Esophagus (tissue), 2 donors: ENCODE measurements at regions not wholly inside any gene's neighbourhood (a gene's known extent, or its start where the extent isn't known, plus 50 kb on each side); places are given as distances from the start of the nearest gene placed in this dataset.
"Not testable (repeated sequence)": the region's sequence is repeated elsewhere in the genome, so short reads cannot be mapped to it uniquely, and the experiment has no call there.

Source experiments
- H3K27ac ChIP-seq, 2 donors: one replicate each; pipeline ENCODE4 v1.5.1; 2013; ENCODE audit warnings: low read depth in 2 of 2, mild to moderate bottlenecking in 2 of 2, inconsistent platforms in 1 of 2, low read length in 1 of 2, moderate library complexity in 1 of 2
- H3K27me3 ChIP-seq, 2 donors: one replicate each; pipeline ENCODE4 v1.6.1; 2013; ENCODE audit warnings: low read length in 2 of 2, control low read depth in 1 of 2, mild to moderate bottlenecking in 1 of 2; ENCODE audit not compliant: insufficient read depth in 2 of 2, control insufficient read depth in 1 of 2
- H3K36me3 ChIP-seq, 2 donors: one replicate each; pipeline ENCODE4 v1.6.1; 2013; ENCODE audit warnings: low read length in 1 of 2; ENCODE audit not compliant: control insufficient read depth in 2 of 2, insufficient read depth in 2 of 2
- H3K4me1 ChIP-seq, 2 donors: one replicate each; pipeline ENCODE4 v1.6.1; 2013; ENCODE audit warnings: low read length in 1 of 2; ENCODE audit not compliant: control insufficient read depth in 2 of 2, insufficient read depth in 2 of 2
- H3K4me3 ChIP-seq, 2 donors: one replicate each; pipeline ENCODE4 v1.5.1; 2013; ENCODE audit warnings: low read length in 2 of 2, mild to moderate bottlenecking in 2 of 2, low read depth in 1 of 2, moderate library complexity in 1 of 2
- H3K9me3 ChIP-seq, 2 donors: one replicate each; pipeline ENCODE4 v1.6.1; 2013; ENCODE audit warnings: mild to moderate bottlenecking in 2 of 2, low read depth in 1 of 2, low read length in 1 of 2, moderate library complexity in 1 of 2; ENCODE audit not compliant: control insufficient read depth in 2 of 2, insufficient read depth in 1 of 2
- WGBS, 2 donors: extraction: QIAGEN DNeasy Blood & Tissue Kit; methylation state at CpG; one replicate each; pipeline ENCODE4 v1.1.7; 2013; 5-methylcytosine and 5-hydroxymethylcytosine counted together
- donor health status: healthy with polysubstance abuse.
- donor health status: Bipolar disorder and iron deficiency.

DNA sequence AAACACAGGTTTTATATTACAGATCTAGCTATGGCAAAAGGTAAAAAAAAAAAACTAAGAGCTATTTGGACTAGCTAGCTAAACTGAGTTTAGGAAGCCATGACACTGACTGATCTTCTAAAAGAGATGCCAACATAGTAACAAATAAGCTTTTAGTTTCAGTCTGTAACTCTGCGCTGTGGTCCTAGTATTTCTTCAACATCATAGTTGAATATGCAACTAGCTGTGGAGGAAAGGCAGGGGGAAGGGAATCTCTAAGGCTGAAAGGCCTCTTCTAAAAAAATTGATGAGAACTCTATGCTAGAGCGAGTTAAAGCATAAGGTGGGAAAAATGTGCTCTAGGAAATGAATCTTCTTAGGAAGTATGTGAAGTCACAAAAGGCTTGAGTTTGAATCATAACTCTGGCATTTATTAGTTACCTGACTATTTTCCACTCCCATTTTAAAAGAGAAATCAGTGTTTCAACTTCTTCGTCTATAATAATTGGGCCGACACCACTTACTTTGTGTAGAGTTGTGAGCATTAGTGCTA, 108.8 kb downstream of the NBPF12 start:
- not testable (repeated sequence) for H3K9me3 ChIP-seq, H3K4me3 ChIP-seq, H3K4me1 ChIP-seq, H3K27me3 ChIP-seq, H3K27ac ChIP-seq, H3K36me3 ChIP-seq
- WGBS, 2 donors, result 69 to 86% methylated on average over 4 of the region's 4 CpGs

GRCh38 chr1:147046189-147046862, 108.2 kb downstream of the NBPF12 start:
- Histone ChIP-seq H3K4me1 (no peaks in the 10 kb centered on the region), H3K27ac (no peak overlapping the region), H3K27me3 (no peaks in the 10 kb centered on the region), H3K4me3 (no peak overlapping the region), H3K9me3 (no peaks in the 10 kb centered on the region), H3K36me3 (no peaks in the 10 kb centered on the region)
- whole genome bisulfite sequencing, 2 donors, result 50 to 65% methylated on average over 1 of the region's 1 CpG
